Hepatocyte (in vitro differentiated cells): ENCODE measurements at regions not wholly inside any gene's neighbourhood (a gene's known extent, or its start where the extent isn't known, plus 50 kb on each side); places are given as distances from the start of the nearest gene placed in this dataset.

ENCODE experiments used
- DNase-seq: peaks from one replicate; pipeline ENCODE4 v3.0.0-alpha.2; 2016; ENCODE audit warnings: low spot score
- H2AFZ ChIP-seq: fragments of 200-600 bp; sonication (generic); 2 replicates; pipeline ENCODE4 v1.6.0; 2016; ENCODE audit warnings: antibody characterized with exemption, mild to moderate bottlenecking
- H3K27ac ChIP-seq: fragments of 200-600 bp; sonication (generic); 2 replicates; pipeline ENCODE4 v1.5.1; 2016; ENCODE audit warnings: mild to moderate bottlenecking
- H3K27me3 ChIP-seq: fragments of 200-600 bp; sonication (generic); 2 replicates; pipeline ENCODE4 v1.6.1; 2016
- H3K36me3 ChIP-seq: fragments of 200-600 bp; sonication (generic); replicated peaks from 2 replicates; pipeline ENCODE4 v1.5.1; 2016; ENCODE audit warnings: low read depth; ENCODE audit not compliant: insufficient read depth
- H3K4me1 ChIP-seq: fragments of 200-600 bp; sonication (generic); 2 replicates; pipeline ENCODE4 v1.5.1; 2016; ENCODE audit warnings: mild to moderate bottlenecking, moderate library complexity; ENCODE audit not compliant: insufficient read depth
- H3K4me2 ChIP-seq: fragments of 200-600 bp; sonication (generic); 2 replicates; pipeline ENCODE4 v1.6.0; 2016
- H3K4me3 ChIP-seq: fragments of 200-600 bp; sonication (generic); 2 replicates; pipeline ENCODE4 v1.5.1; 2016; ENCODE audit warnings: mild to moderate bottlenecking
- H3K79me2 ChIP-seq: fragments of 200-600 bp; sonication (generic); 2 replicates; pipeline ENCODE4 v1.6.0; 2017; ENCODE audit warnings: mild to moderate bottlenecking
- H3K9me2 ChIP-seq: fragments of 200-600 bp; sonication (generic); replicated peaks from 2 replicates; pipeline ENCODE4 v1.6.0; 2017; ENCODE audit warnings: mild to moderate bottlenecking; ENCODE audit not compliant: insufficient read depth
- H3K9me3 ChIP-seq: fragments of 200-600 bp; sonication (generic); 2 replicates; pipeline ENCODE4 v1.5.1; 2016; ENCODE audit warnings: low read depth, mild to moderate bottlenecking
- H4K20me1 ChIP-seq: fragments of 200-600 bp; sonication (generic); 2 replicates; pipeline ENCODE4 v1.6.0; 2016; ENCODE audit warnings: mild to moderate bottlenecking; ENCODE audit not compliant: insufficient read depth, poor library complexity, severe bottlenecking
- CTCF ChIP-seq: fragments of 200-600 bp; sonication (generic); IDR thresholded peaks from 2 replicates; pipeline ENCODE4 v1.5.1; 2016; ENCODE audit warnings: antibody characterized with exemption, mild to moderate bottlenecking; ENCODE audit not compliant: poor library complexity
- EZH2 ChIP-seq: fragments of 200-600 bp; sonication (generic); IDR thresholded peaks from 2 replicates; pipeline ENCODE4 v1.6.1; 2016; ENCODE audit warnings: antibody characterized with exemption, mild to moderate bottlenecking, borderline replicate concordance
- EZH2phosphoT487 ChIP-seq: fragments of 200-600 bp; sonication (generic); IDR thresholded peaks from one replicate; pipeline ENCODE4 v1.6.1; 2018; ENCODE audit warnings: antibody characterized with exemption, mild to moderate bottlenecking, low read depth, moderate library complexity; ENCODE audit not compliant: unreplicated experiment, severe bottlenecking
- WGBS: methylation state at CpG from one replicate; pipeline ENCODE4 v1.1.6; 2016; ENCODE audit warnings: low lambda C conversion rate; ENCODE audit errors: missing lambda C conversion rate; 5-methylcytosine and 5-hydroxymethylcytosine counted together

- Histone ChIP-seq H3K4me2 (no peak overlapping the region), H3K4me1 (peaks cover 3% of the 10 kb centered on the region), H3K36me3 (no peaks in the 10 kb centered on the region), H3K9me2 (no peaks in the 10 kb centered on the region), H3K79me2 (no peaks in the 10 kb centered on the region), H3K4me3 (no peak overlapping the region), H4K20me1 (no peaks in the 10 kb centered on the region), H3K27ac (no peak overlapping the region), H3K9me3 (no peaks in the 10 kb centered on the region), H3K27me3 (no peaks in the 10 kb centered on the region), H2AFZ (no peak overlapping the region)
- no peak for TF ChIP-seq CTCF
- TF ChIP-seq EZH2phosphoT487: no peak
- TF ChIP-seq EZH2: no peak
- 94% methylated on average over 1 of the region's 1 CpG for WGBS
- no peak for DNase-seq
Observed at GRCh38 chr5:61281686-61282085, 50.4 kb upstream of the ZSWIM6 start.
